Cardiac fibroblast (primary cell): ENCODE measurements at regions not wholly inside any gene's neighbourhood (a gene's known extent, or its start where the extent isn't known, plus 50 kb on each side); places are given as distances from the start of the nearest gene placed in this dataset.

Experiments used
- DNase-seq, 2 donors: peaks; one replicate each; pipeline versions ENCODE4 v3.0.0 to v3.0.0-alpha.2; 2010; ENCODE audit warnings: low read depth in 2 of 2
- H3K4me3 ChIP-seq, 2 donors: replicated peaks in 1 of 2; 1 replicate in 1 of 2; 2 replicates in 1 of 2; pipeline ENCODE4 v1.5.1; 2011; ENCODE audit warnings: low read depth in 2 of 2, low read length in 2 of 2, mild to moderate bottlenecking in 2 of 2, moderate library complexity in 1 of 2
- CTCF ChIP-seq: IDR thresholded peaks from one replicate; pipeline ENCODE4 v1.5.1; 2011; ENCODE audit warnings: low read depth, mild to moderate bottlenecking, low read length, inconsistent platforms

- no peak overlapping the region for H3K4me3 ChIP-seq
- TF ChIP-seq CTCF, result no peak
- no peak for DNase-seq
These were observed 473.9 kb downstream of the BCL11B start for GRCh38 chr14:98798099-98798498.

GRCh38 chr14:98799891-98800290 is 472.1 kb downstream of the BCL11B start:
- no peak for DNase-seq
- H3K4me3 ChIP-seq, result no peak overlapping the region
- no peak for TF ChIP-seq CTCF

GRCh38 chr14:98802044-98802443 is 470.0 kb downstream of the BCL11B start:
- no peak for TF ChIP-seq CTCF
- no peak overlapping the region for H3K4me3 ChIP-seq
- DNase-seq, result no peak

GRCh38 chr14:98803196-98803595 is 468.8 kb downstream of the BCL11B start:
- no peak overlapping the region for H3K4me3 ChIP-seq
- DNase-seq, result no peak
- TF ChIP-seq CTCF, result no peak

DNA sequence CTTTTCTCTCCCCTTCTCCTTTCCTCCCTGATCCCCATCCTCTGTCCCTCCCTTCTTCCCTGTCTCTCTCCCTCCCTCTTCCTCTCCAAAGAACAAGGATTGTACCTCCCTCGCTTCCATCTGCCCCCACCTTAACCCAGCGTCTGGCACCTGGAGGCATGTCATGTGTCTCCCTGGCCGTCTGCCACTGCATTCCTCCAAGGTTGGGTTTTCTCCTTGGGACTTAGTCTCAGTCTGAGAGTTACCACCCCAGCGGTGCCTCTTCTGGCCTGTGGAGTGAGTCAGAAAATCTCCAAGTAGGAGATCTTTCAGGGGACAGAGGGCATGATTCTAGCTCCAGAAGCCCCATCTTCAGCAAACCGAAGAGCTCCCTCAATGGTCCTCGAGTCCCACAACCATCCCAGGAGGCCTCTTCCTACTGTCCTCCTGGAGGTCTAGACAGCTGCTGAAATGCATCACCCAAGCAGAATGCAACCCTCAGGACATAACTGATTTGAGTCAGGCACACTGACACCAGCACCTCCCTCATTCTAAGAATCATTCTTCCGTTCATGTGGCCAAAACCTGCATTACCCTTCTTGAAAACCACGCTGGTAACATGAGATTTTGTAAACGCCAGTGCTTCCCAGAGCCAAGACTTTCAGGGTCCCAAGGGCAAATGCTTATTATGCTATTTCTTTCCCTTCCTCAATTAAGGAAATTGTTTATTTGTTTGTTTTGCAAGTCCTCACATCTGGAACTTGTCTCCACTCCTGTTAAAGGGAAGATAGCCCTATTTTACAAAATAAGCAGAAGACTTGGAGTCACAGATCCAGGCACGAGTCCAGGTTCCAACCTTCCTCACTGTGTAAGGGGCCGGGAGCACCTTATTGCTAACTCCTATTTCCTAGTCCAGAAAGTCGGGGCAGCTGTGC is 463.2 kb downstream of the BCL11B start:
- H3K4me3 ChIP-seq, result no peak overlapping the region
- TF ChIP-seq CTCF, result no peak
- no peak for DNase-seq

GRCh38 chr14:98816195-98816594 is 455.8 kb downstream of the BCL11B start:
- H3K4me3 ChIP-seq, result no peak overlapping the region
- TF ChIP-seq CTCF, result no peak
- DNase-seq, result no peak
